Stimulated activated CD4-positive, alpha-beta T cell treated with anti-CD3 and anti-CD28 coated beads, Interleukin-2, amount 100 ng/mL, for 24 hours (primary cell): ENCODE measurements at regions not wholly inside any gene's neighbourhood (a gene's known extent, or its start where the extent isn't known, plus 50 kb on each side); places are given as distances from the start of the nearest gene placed in this dataset.
"Not testable (repeated sequence)": the region's sequence is repeated elsewhere in the genome, so short reads cannot be mapped to it uniquely, and the experiment has no call there.

Experiments
- DNase-seq, 2 donors: peaks; one replicate each; pipeline ENCODE4 v3.0.0-alpha.2; 2020

- DNase-seq: no peak
These were observed 199.3 kb downstream of the TMA16 start for GRCh38 chr4:163693776-163694175.

- no peak for DNase-seq
These were observed 199.9 kb downstream of the TMA16 start for GRCh38 chr4:163694385-163694784.

- DNase-seq: no peak
These were observed 202.6 kb downstream of the TMA16 start for GRCh38 chr4:163697121-163697520.

- not testable (repeated sequence) for DNase-seq
These were observed 205.9 kb downstream of the TMA16 start for GRCh38 chr4:163700383-163700782.

GRCh38 chr4:163701916-163702315 is 207.4 kb downstream of the TMA16 start:
- no peak for DNase-seq

GRCh38 chr4:163702736-163703135 is 208.2 kb downstream of the TMA16 start:
- no peak for DNase-seq

- no peak for DNase-seq
These were observed 208.8 kb downstream of the TMA16 start for GRCh38 chr4:163703251-163703650.

- no peak for DNase-seq
These were observed 213.4 kb downstream of the TMA16 start for GRCh38 chr4:163707873-163708272.

GRCh38 chr4:163709601-163710000 is 215.1 kb downstream of the TMA16 start:
- no peak for DNase-seq

- no peak for DNase-seq
These were observed 215.7 kb downstream of the TMA16 start for GRCh38 chr4:163710158-163710557.

GRCh38 chr4:163724495-163724894 is 230.0 kb downstream of the TMA16 start:
- DNase-seq: not testable (repeated sequence)

- no peak for DNase-seq
These were observed 232.2 kb downstream of the TMA16 start for GRCh38 chr4:163726641-163727040.

GRCh38 chr4:163731071-163731470 is 236.6 kb downstream of the TMA16 start:
- no peak for DNase-seq

- DNase-seq: no peak
These were observed 238.0 kb downstream of the TMA16 start for GRCh38 chr4:163732473-163732872.

- DNase-seq: no peak
These were observed 242.4 kb downstream of the TMA16 start for GRCh38 chr4:163736876-163737275.

GRCh38 chr4:163737846-163738245 is 243.4 kb downstream of the TMA16 start:
- not testable (repeated sequence) for DNase-seq

- no peak for DNase-seq
These were observed 244.0 kb downstream of the TMA16 start for GRCh38 chr4:163738521-163738920.

GRCh38 chr4:163744861-163745260 is 250.4 kb downstream of the TMA16 start:
- DNase-seq: no peak

GRCh38 chr4:163747293-163747692 is 252.8 kb downstream of the TMA16 start:
- no peak for DNase-seq

GRCh38 chr4:163747886-163748285 is 253.4 kb downstream of the TMA16 start:
- DNase-seq: no peak

GRCh38 chr4:163748449-163748848 is 254.0 kb downstream of the TMA16 start:
- DNase-seq: no peak

GRCh38 chr4:163755013-163755412 is 260.5 kb downstream of the TMA16 start:
- DNase-seq: no peak

- no peak for DNase-seq
These were observed 262.7 kb downstream of the TMA16 start for GRCh38 chr4:163757219-163757618.

GRCh38 chr4:163758032-163758431 is 263.5 kb downstream of the TMA16 start:
- no peak for DNase-seq

GRCh38 chr4:163762741-163763140 is 268.3 kb downstream of the TMA16 start:
- no peak for DNase-seq

- no peak for DNase-seq
These were observed 270.1 kb downstream of the TMA16 start for GRCh38 chr4:163764569-163764968.
